Spleen (tissue), 7 donors: ENCODE measurements at regions not wholly inside any gene's neighbourhood (a gene's known extent, or its start where the extent isn't known, plus 50 kb on each side); places are given as distances from the start of the nearest gene placed in this dataset.

Experiments
- POLR2A ChIP-seq, 3 donors: fragments of 450-650 bp; IDR thresholded peaks; one replicate each; pipeline ENCODE4 v1.5.1; 2017; ENCODE audit warnings: antibody characterized with exemption in 3 of 3, mild to moderate bottlenecking in 1 of 3
- TF ChIP-seq, protein P1 (sequence below), 11 experiments: fragments of 200-600 bp in 7 of 11; fragments of 450-650 bp in 4 of 11; sonication (generic) in 4 of 11; IDR thresholded peaks in 8 of 11; conservative IDR thresholded peaks in 3 of 11; 1 replicate in 7 of 11; 2 replicates in 4 of 11; pipeline versions ENCODE4 v1.4.0 to v1.8.0; 2016 to 2021; ENCODE audit warnings: antibody characterized with exemption in 11 of 11, inconsistent platforms in 4 of 11, mild to moderate bottlenecking in 1 of 11
- donor health status: DM: no; HTN: no; CAD: no; lungs with moderate emphysema.
- donor health status: DM: no; HTN: no; CAD: no.
- donor health status: DM: no; HTN: no; CAD: no.

GRCh38 chr4:154082760-154083535, 294.1 kb upstream of the SFRP2 start:
- TF ChIP-seq, protein P1, sequence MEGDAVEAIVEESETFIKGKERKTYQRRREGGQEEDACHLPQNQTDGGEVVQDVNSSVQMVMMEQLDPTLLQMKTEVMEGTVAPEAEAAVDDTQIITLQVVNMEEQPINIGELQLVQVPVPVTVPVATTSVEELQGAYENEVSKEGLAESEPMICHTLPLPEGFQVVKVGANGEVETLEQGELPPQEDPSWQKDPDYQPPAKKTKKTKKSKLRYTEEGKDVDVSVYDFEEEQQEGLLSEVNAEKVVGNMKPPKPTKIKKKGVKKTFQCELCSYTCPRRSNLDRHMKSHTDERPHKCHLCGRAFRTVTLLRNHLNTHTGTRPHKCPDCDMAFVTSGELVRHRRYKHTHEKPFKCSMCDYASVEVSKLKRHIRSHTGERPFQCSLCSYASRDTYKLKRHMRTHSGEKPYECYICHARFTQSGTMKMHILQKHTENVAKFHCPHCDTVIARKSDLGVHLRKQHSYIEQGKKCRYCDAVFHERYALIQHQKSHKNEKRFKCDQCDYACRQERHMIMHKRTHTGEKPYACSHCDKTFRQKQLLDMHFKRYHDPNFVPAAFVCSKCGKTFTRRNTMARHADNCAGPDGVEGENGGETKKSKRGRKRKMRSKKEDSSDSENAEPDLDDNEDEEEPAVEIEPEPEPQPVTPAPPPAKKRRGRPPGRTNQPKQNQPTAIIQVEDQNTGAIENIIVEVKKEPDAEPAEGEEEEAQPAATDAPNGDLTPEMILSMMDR (IDR thresholded peaks at IDR 0.05 in 8 of 11, conservative IDR thresholded peaks at IDR 0.05 in 3 of 11), result no peak
- no peak for TF ChIP-seq POLR2A (IDR thresholded peaks at IDR 0.05)
